ENCODE measurements at regions not wholly inside any gene's neighbourhood (a gene's known extent, or its start where the extent isn't known, plus 50 kb on each side); places are given as distances from the start of the nearest gene placed in this dataset.

DNA sequence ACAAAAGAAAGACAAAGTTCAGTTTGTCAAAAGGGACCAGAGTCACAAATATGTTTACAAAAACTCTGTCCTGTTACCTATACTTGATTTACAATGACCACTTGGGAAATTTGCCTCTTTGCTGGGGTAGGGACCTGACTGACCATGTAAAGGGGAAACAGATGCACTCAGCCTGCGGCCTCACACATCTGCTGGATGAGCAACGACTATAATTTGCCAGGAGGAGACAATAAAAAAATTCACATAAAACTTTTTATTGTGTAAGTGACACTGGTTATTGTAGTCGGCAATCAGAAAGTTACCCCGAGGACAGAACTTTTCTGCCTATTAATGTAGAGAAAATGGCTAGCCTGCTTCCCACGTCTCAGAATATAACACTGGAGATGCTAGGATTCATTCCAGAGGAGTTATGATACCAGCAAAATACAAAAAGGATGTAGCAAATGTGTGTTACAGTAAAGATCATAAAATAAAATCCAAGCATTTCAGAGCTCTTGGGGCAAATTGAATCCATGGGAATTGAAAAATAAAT is 415.4 kb upstream of the SPTLC3 start:
- no peak overlapping the region for H3K4me3 ChIP-seq (ENCODE audit: low read length)
- no peak for TF ChIP-seq CTCF (conservative IDR thresholded peaks at IDR 0.05; ENCODE audit: low read length)
- no peak for DNase-seq (ENCODE audit: low read depth)

GRCh38 chr20:12594410-12595088 is 414.2 kb upstream of the SPTLC3 start:
- no peak for TF ChIP-seq CTCF (conservative IDR thresholded peaks at IDR 0.05; ENCODE audit: low read length)
- DNase-seq (ENCODE audit: low read depth): no peak

DNA sequence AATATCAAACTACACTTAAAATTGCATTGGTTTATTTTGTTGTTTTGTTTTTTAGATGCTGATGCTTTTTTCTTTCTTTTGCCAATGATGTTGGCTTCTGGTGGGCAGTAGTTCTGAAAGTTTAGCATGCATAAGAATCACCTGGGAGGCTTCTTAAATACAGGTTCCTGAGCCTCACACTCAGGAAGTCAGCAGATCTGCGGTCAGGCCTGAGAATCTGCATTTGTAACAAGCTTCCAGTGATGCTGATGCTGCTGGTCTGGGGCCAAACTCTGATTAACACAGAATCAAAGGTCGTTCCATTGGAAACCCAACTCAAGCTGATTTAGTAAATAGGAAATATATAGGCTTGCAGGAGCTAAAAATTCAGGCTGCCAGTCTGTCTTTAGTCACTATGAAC is 412.9 kb upstream of the SPTLC3 start:
- TF ChIP-seq CTCF (conservative IDR thresholded peaks at IDR 0.05; ENCODE audit: low read length): no peak
- no peak for DNase-seq (ENCODE audit: low read depth)
- no peak overlapping the region for H3K4me3 ChIP-seq (ENCODE audit: low read length)

More at GRCh38 chr20:12594410-12595088, 414.2 kb upstream of the SPTLC3 start:
- H3K4me3 ChIP-seq (ENCODE audit: low read length): no peak overlapping the region

GRCh38 chr20:12596863-12597262 is 411.9 kb upstream of the SPTLC3 start:
- H3K4me3 ChIP-seq (ENCODE audit: low read length): no peak overlapping the region
- DNase-seq (ENCODE audit: low read depth): no peak
- no peak for TF ChIP-seq CTCF (conservative IDR thresholded peaks at IDR 0.05; ENCODE audit: low read length)

GRCh38 chr20:12597551-12597950 is 411.2 kb upstream of the SPTLC3 start:
- TF ChIP-seq CTCF (conservative IDR thresholded peaks at IDR 0.05; ENCODE audit: low read length): no peak

GRCh38 chr20:12598894-12599293 is 409.9 kb upstream of the SPTLC3 start:
- H3K4me3 ChIP-seq (ENCODE audit: low read length): no peak overlapping the region
- no peak for DNase-seq (ENCODE audit: low read depth)
- TF ChIP-seq CTCF (conservative IDR thresholded peaks at IDR 0.05; ENCODE audit: low read length): no peak

More at GRCh38 chr20:12597551-12597950, 411.2 kb upstream of the SPTLC3 start:
- no peak for DNase-seq (ENCODE audit: low read depth)
- H3K4me3 ChIP-seq (ENCODE audit: low read length): no peak overlapping the region

- no peak overlapping the region for H3K4me3 ChIP-seq (ENCODE audit: low read length)
- TF ChIP-seq CTCF (conservative IDR thresholded peaks at IDR 0.05; ENCODE audit: low read length): no peak
- DNase-seq (ENCODE audit: low read depth): no peak
These were observed 409.3 kb upstream of the SPTLC3 start for GRCh38 chr20:12599494-12599893.
